Breast epithelium (tissue), 4 donors: ENCODE measurements at regions not wholly inside any gene's neighbourhood (a gene's known extent, or its start where the extent isn't known, plus 50 kb on each side); places are given as distances from the start of the nearest gene placed in this dataset.

Experiments used
- DNase-seq, 2 donors: peaks; one replicate each; pipeline ENCODE4 v3.0.0-alpha.2; 2019; ENCODE audit warnings: low spot score in 2 of 2
- H3K27ac ChIP-seq, 2 donors: fragments of 200-600 bp; sonication (generic) in 1 of 2; one replicate each; pipeline ENCODE4 v1.5.1; 2016 to 2019; ENCODE audit warnings: mild to moderate bottlenecking in 1 of 2
- H3K27me3 ChIP-seq, 2 donors: fragments of 200-600 bp; sonication (generic) in 1 of 2; one replicate each; pipeline versions ENCODE4 v1.5.1 to v1.6.0; 2017 to 2019; ENCODE audit warnings: control low read depth in 1 of 2, mild to moderate bottlenecking in 1 of 2
- H3K36me3 ChIP-seq: fragments of 200-600 bp; one replicate; pipeline ENCODE4 v1.5.1; 2019
- H3K4me1 ChIP-seq, 2 donors: fragments of 200-600 bp; sonication (generic); one replicate each; pipeline ENCODE4 v1.5.1; 2016 to 2019; ENCODE audit warnings: control low read depth in 1 of 2
- H3K4me3 ChIP-seq, 3 donors: fragments of 200-600 bp; sonication (generic); 1 replicate in 2 of 3; 2 replicates in 1 of 3; pipeline ENCODE4 v1.5.1; 2016 to 2019; ENCODE audit warnings: mild to moderate bottlenecking in 3 of 3, moderate library complexity in 2 of 3
- H3K9me3 ChIP-seq, 2 donors: fragments of 200-600 bp; sonication (generic) in 1 of 2; one replicate each; pipeline ENCODE4 v1.5.1; 2016 to 2019; ENCODE audit warnings: control low read depth in 1 of 2
- CTCF ChIP-seq, 3 donors: fragments of 450-650 bp; IDR thresholded peaks; one replicate each; pipeline ENCODE4 v1.5.1; 2016 to 2017; ENCODE audit warnings: antibody characterized with exemption in 3 of 3, mild to moderate bottlenecking in 3 of 3, moderate library complexity in 3 of 3
- POLR2A ChIP-seq: fragments of 450-650 bp; IDR thresholded peaks from one replicate; pipeline ENCODE4 v1.6.1; 2016; ENCODE audit warnings: antibody characterized with exemption, mild to moderate bottlenecking, moderate library complexity
- POLR2AphosphoS5 ChIP-seq, 3 donors: sonication (generic); formaldehyde crosslinking; IDR thresholded peaks; one replicate each; pipeline ENCODE4 v1.6.1; 2017; ENCODE audit warnings: antibody characterized with exemption in 3 of 3
- intact Hi-C: fragments of 100-400 bp; cut with DNase I; formaldehyde crosslinking; loops from one replicate; pipeline ENCODE4 v1.15.1; 2023; ENCODE audit warnings: low total_unique reads

DNA sequence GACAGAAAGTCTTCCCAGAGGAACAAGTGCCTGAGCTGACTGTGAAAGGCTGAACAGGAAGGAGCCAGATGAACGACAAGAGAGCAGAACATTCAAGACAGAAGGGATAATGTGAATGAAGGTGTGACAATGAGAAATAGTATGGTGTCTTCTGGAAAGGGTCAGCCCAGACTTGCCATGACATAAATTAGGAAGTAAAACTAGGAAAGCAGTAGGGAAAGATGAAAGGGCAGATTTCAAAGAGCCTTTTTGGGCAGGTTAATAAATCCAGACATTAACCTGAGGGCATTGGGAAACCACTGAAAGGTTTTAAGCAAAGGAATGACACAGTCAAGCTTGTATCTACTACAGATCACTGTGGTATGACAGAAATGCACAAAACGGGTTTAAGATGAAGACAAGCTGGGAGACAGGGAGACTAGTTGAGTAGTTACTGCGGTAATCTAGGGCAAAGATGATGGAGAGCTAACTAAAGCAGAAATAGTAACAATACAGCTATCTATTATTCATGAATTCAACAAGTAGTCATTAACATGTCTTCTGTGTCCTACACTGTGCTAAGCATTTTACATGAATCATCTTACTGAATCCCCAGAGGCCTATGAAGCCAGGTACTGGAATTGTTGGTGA lies 580.9 kb upstream of the WWC1 start:
- Histone ChIP-seq H3K4me3 (no peak overlapping the region), H3K9me3 (no peaks in the 10 kb centered on the region), H3K27me3 (no peaks in the 10 kb centered on the region), H3K27ac (no peak overlapping the region), H3K4me1 (no peaks in the 10 kb centered on the region), H3K36me3 (no peaks in the 10 kb centered on the region)
- no peak for DNase-seq
- intact Hi-C loops: no loop called here
- TF ChIP-seq CTCF (IDR thresholded peaks at IDR 0.05) (no peak), POLR2A (no peak), POLR2AphosphoS5 (IDR thresholded peaks at IDR 0.05) (no peak)

DNA sequence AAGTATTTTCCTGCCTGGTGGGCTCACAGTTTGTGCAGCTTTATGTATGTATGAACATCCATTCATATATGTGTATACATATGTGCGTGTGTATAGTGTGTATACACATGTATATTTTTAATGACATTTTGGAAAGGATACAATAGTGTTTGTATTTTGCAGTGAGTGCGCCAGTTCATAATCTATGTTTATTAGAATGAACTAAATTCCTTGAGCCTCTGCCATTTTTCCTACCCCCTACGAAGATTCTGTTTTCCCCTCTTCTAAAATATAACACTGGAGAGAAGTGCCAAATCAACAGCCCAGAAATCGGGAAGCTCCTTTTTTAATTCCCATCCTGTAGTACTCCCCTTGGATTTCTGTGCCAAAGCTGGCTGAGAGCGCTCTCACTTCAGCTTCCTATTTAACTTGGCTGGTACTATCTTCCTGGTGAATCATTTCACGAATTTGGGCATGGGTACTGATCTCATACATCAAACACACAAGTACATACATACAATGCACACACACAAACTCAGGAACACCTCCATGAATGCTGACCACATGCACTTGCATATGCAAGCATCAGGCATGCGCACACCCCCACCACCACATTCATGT lies 578.4 kb upstream of the WWC1 start:
- Histone ChIP-seq H3K4me3 (no peak overlapping the region), H3K9me3 (no peaks in the 10 kb centered on the region), H3K4me1 (no peaks in the 10 kb centered on the region), H3K27me3 (no peaks in the 10 kb centered on the region), H3K36me3 (no peaks in the 10 kb centered on the region), H3K27ac (no peak overlapping the region)
- intact Hi-C loops: no loop called here
- TF ChIP-seq POLR2AphosphoS5 (IDR thresholded peaks at IDR 0.05) (no peak), CTCF (IDR thresholded peaks at IDR 0.05) (no peak), POLR2A (no peak)
- DNase-seq: no peak

DNA sequence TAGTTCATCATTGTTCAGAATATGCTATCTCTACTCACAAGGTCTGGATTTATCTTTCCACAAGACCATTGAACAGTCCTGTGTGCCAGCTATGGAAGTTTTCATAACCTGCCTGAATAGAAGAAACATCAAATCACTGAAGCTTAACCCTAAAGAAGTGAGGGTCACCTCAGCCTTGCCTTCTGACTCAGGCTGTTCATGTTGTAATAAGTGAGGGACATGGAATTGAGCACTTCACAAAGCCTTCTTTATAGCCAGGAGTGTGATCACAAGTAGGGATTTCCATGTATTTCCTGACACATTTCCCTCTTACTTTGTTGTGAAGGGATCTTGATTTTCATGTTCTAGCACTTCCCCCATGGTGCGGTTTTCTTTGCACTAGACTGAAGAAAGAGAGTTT lies 577.5 kb upstream of the WWC1 start:
- no peak overlapping the region for H3K4me3 ChIP-seq
- no peak for DNase-seq
- no peaks in the 10 kb centered on the region for H3K9me3 ChIP-seq
- H3K36me3 ChIP-seq: no peaks in the 10 kb centered on the region
- intact Hi-C loops: no loop called here
- no peak overlapping the region for H3K27ac ChIP-seq
- no peak for TF ChIP-seq POLR2AphosphoS5 (IDR thresholded peaks at IDR 0.05)
- TF ChIP-seq POLR2A: no peak
- TF ChIP-seq CTCF (IDR thresholded peaks at IDR 0.05): no peak
- no peaks in the 10 kb centered on the region for H3K27me3 ChIP-seq
- H3K4me1 ChIP-seq: no peaks in the 10 kb centered on the region

- intact Hi-C loops: no loop called here
- TF ChIP-seq CTCF (IDR thresholded peaks at IDR 0.05) (no peak), POLR2A (no peak)
- Histone ChIP-seq H3K27ac (no peak overlapping the region), H3K4me3 (no peak overlapping the region), H3K4me1 (no peaks in the 10 kb centered on the region), H3K9me3 (no peaks in the 10 kb centered on the region), H3K27me3 (no peaks in the 10 kb centered on the region), H3K36me3 (no peaks in the 10 kb centered on the region)
- no peak for DNase-seq
Observed at GRCh38 chr5:167716126-167716775, 575.2 kb upstream of the WWC1 start.

GRCh38 chr5:167720259-167720658 lies 571.2 kb upstream of the WWC1 start:
- H3K27me3 ChIP-seq: no peaks in the 10 kb centered on the region
- H3K9me3 ChIP-seq: no peaks in the 10 kb centered on the region
- H3K4me3 ChIP-seq: no peak overlapping the region
- H3K36me3 ChIP-seq: no peaks in the 10 kb centered on the region
- intact Hi-C loops: loop anchor here (5.0 kb wide), 2 partner anchors 322 to 452 kb away; no protein-coding TSS in a partner anchor
- no peak for DNase-seq
- no peaks in the 10 kb centered on the region for H3K4me1 ChIP-seq
- TF ChIP-seq CTCF (IDR thresholded peaks at IDR 0.05) (no peak), POLR2AphosphoS5 (IDR thresholded peaks at IDR 0.05) (no peak), POLR2A (no peak)
- no peak overlapping the region for H3K27ac ChIP-seq
